B cell (primary cell): ENCODE measurements at regions not wholly inside any gene's neighbourhood (a gene's known extent, or its start where the extent isn't known, plus 50 kb on each side); places are given as distances from the start of the nearest gene placed in this dataset.

Experiments used
- ATAC-seq: fragments of 200-7000 bp; cut with Tn5 transposase; one replicate; pipeline ENCODE4 v1.10.0; 2021; ENCODE audit warnings: low read depth, mild to moderate bottlenecking, moderate number of reproducible peaks, moderate library complexity
- CTCF ChIA-PET: fragments of 350-600 bp; sonication (Branson Sonifier 250); formaldehyde crosslinking; loops from one replicate; lab custom pipeline; 2021; ENCODE audit warnings: antibody characterized with exemption, inconsistent platforms; lab: Charles Lee
- POLR2A ChIA-PET: fragments of 350-600 bp; sonication (Branson Sonifier 250); formaldehyde crosslinking; loops from one replicate; lab custom pipeline; 2021; ENCODE audit warnings: antibody characterized with exemption; lab: Charles Lee
- DNase-seq: peaks from one replicate; pipeline ENCODE4 v3.0.0; 2013
- H2AFZ ChIP-seq: 2 replicates; pipeline ENCODE4 v1.6.1; 2012; ENCODE audit warnings: mild to moderate bottlenecking, low read depth, low read length; ENCODE audit not compliant: insufficient read depth, poor library complexity, severe bottlenecking
- H3K27ac ChIP-seq, 2 donors: 1 replicate in 1 of 2; 2 replicates in 1 of 2; pipeline ENCODE4 v1.5.1; 2012 to 2013; ENCODE audit warnings: low read length in 2 of 2, mild to moderate bottlenecking in 2 of 2, moderate library complexity in 1 of 2
- H3K27me3 ChIP-seq, 4 experiments: fragments of 200-600 bp in 1 of 4; sonication (generic) in 1 of 4; replicated peaks in 1 of 4; 1 replicate in 2 of 4; 2 replicates in 2 of 4; pipeline versions ENCODE4 v1.6.1 to v1.7.0; 2013 to 2016; ENCODE audit warnings: low read length in 3 of 4, mild to moderate bottlenecking in 2 of 4, mixed read lengths in 1 of 4, moderate library complexity in 1 of 4; ENCODE audit not compliant: insufficient read depth in 4 of 4, control insufficient read depth in 3 of 4; ENCODE audit errors: control extremely low read depth in 1 of 4
- H3K36me3 ChIP-seq, 2 experiments: replicated peaks in 1 of 2; 1 replicate in 1 of 2; 2 replicates in 1 of 2; pipeline versions ENCODE4 v1.6.1 to v1.7.1; 2013; ENCODE audit warnings: low read length in 1 of 2; ENCODE audit not compliant: insufficient read depth in 2 of 2, control insufficient read depth in 1 of 2; ENCODE audit errors: control extremely low read depth in 1 of 2, extremely low read depth in 1 of 2
- H3K4me1 ChIP-seq, 2 donors: fragments of 200-600 bp in 1 of 2; sonication (generic) in 1 of 2; 1 replicate in 1 of 2; 2 replicates in 1 of 2; pipeline versions ENCODE4 v1.5.1 to v1.6.1; 2013 to 2017; ENCODE audit warnings: low read length in 2 of 2; ENCODE audit not compliant: control insufficient read depth in 2 of 2, insufficient read depth in 2 of 2
- H3K4me2 ChIP-seq: replicated peaks from 2 replicates; pipeline ENCODE3; 2012; ENCODE audit warnings: mild to moderate bottlenecking, low read depth, low read length; ENCODE audit not compliant: poor library complexity, severe bottlenecking
- H3K4me3 ChIP-seq, 5 experiments: fragments of 200-600 bp in 1 of 5; sonication (generic) in 1 of 5; 1 replicate in 3 of 5; 2 replicates in 2 of 5; pipeline versions ENCODE4 v1.5.1 to v1.7.0; 2011 to 2016; ENCODE audit warnings: low read length in 4 of 5, mild to moderate bottlenecking in 4 of 5, low read depth in 2 of 5, control low read depth in 1 of 5, moderate library complexity in 1 of 5; ENCODE audit not compliant: insufficient read depth in 1 of 5; ENCODE audit errors: control extremely low read depth in 1 of 5, extremely low read depth in 1 of 5
- H3K79me2 ChIP-seq: fragments of 200-600 bp; sonication (generic); one replicate; pipeline ENCODE4 v1.6.0; 2016; ENCODE audit warnings: low read length; ENCODE audit not compliant: control insufficient read depth, insufficient read depth
- H3K9ac ChIP-seq: fragments of 200-600 bp; sonication (generic); 2 replicates; pipeline ENCODE4 v1.6.1; 2017; ENCODE audit warnings: mild to moderate bottlenecking, low read length, moderate library complexity
- H3K9me3 ChIP-seq, 3 donors: one replicate each; pipeline versions ENCODE4 v1.6.1 to v1.7.1; 2013; ENCODE audit warnings: low read length in 2 of 3; ENCODE audit not compliant: control insufficient read depth in 2 of 3, insufficient read depth in 1 of 3; ENCODE audit errors: control extremely low read depth in 1 of 3
- H4K20me1 ChIP-seq: 2 replicates; pipeline ENCODE4 v1.6.0; 2012; ENCODE audit warnings: mild to moderate bottlenecking, low read length; ENCODE audit not compliant: insufficient read depth, control insufficient read depth, poor library complexity, severe bottlenecking
- H3K27ac Mint-ChIP-seq: one replicate; pipeline ENCODE4 v1.8.0; 2021; ENCODE audit warnings: mixed read lengths
- H3K27me3 Mint-ChIP-seq: one replicate; pipeline ENCODE4 v1.8.0; 2021; ENCODE audit warnings: mixed read lengths
- H3K4me1 Mint-ChIP-seq: one replicate; pipeline ENCODE4 v1.8.0; 2021; ENCODE audit warnings: mixed read lengths
- H3K4me3 Mint-ChIP-seq: one replicate; pipeline ENCODE4 v1.8.0; 2021; ENCODE audit warnings: mixed read lengths
- H3K9me3 Mint-ChIP-seq: one replicate; pipeline ENCODE4 v1.8.0; 2022; ENCODE audit warnings: mixed read lengths; ENCODE audit not compliant: insufficient read depth
- CTCF ChIP-seq: fragments of 200-600 bp; IDR thresholded peaks from one replicate; pipeline ENCODE4 v1.8.0; 2022; ENCODE audit warnings: antibody characterized with exemption, mild to moderate bottlenecking
- EZH2 ChIP-seq: IDR thresholded peaks from 2 replicates; pipeline ENCODE4 v1.6.1; 2012; ENCODE audit warnings: borderline replicate concordance, low read depth, mild to moderate bottlenecking, moderate library complexity, low read length; ENCODE audit not compliant: insufficient read depth, poor library complexity, severe bottlenecking
- WGBS: methylation state at CpG from one replicate; pipeline ENCODE4 v1.1.5; 2013; ENCODE audit warnings: missing lambda C conversion rate; ENCODE audit not compliant: insufficient coverage; 5-methylcytosine and 5-hydroxymethylcytosine counted together
- intact Hi-C: fragments of 100-400 bp; cut with micrococcal nuclease; formaldehyde crosslinking; loops from one replicate; pipeline ENCODE4 v1.10.0; 2022

- WGBS: no CpG with 5 or more reads among the region's 2 CpGs
- H3K4me1 ChIP-seq: no peaks in the 10 kb centered on the region
- H3K27ac Mint-ChIP-seq: no peak overlapping the region
- H3K9me3 ChIP-seq: no peaks in the 10 kb centered on the region
- H3K27me3 ChIP-seq: peaks cover 0 to 3% (median 0%) of the 10 kb centered on the region in 4 experiments
- H3K4me3 ChIP-seq: no peak overlapping the region
- TF ChIP-seq EZH2 (no peak), CTCF (no peak)
- intact Hi-C loops: loop anchor here (5.0 kb wide), 1 partner anchor 226 kb away; no protein-coding TSS in a partner anchor
- no peak for DNase-seq
- H3K9me3 Mint-ChIP-seq: no peaks in the 10 kb centered on the region
- POLR2A ChIA-PET: no interaction called here
- H4K20me1 ChIP-seq: no peaks in the 10 kb centered on the region
- ATAC-seq: no peak
- CTCF ChIA-PET: no interaction called here
- H3K27me3 Mint-ChIP-seq: no peaks in the 10 kb centered on the region
- no peaks in the 10 kb centered on the region for H3K79me2 ChIP-seq
- no peak overlapping the region for H3K9ac ChIP-seq
- no peaks in the 10 kb centered on the region for H3K36me3 ChIP-seq
- H3K4me1 Mint-ChIP-seq: no peaks in the 10 kb centered on the region
- no peak overlapping the region for H3K4me3 Mint-ChIP-seq
- H2AFZ ChIP-seq: no peak overlapping the region
- no peak overlapping the region for H3K4me2 ChIP-seq
- no peak overlapping the region for H3K27ac ChIP-seq
These were observed 232.8 kb downstream of the TLE1 start for GRCh38 chr9:81456431-81457006.

GRCh38 chr9:81455462-81456219 is 233.7 kb downstream of the TLE1 start:
- H3K27ac Mint-ChIP-seq: no peak overlapping the region
- Histone ChIP-seq H4K20me1 (no peaks in the 10 kb centered on the region), H3K27me3 (peaks cover 0 to 3% (median 0%) of the 10 kb centered on the region in 4 experiments), H3K4me3 (no peak overlapping the region), H3K4me1 (no peaks in the 10 kb centered on the region), H2AFZ (no peak overlapping the region), H3K27ac (no peak overlapping the region), H3K79me2 (no peaks in the 10 kb centered on the region), H3K36me3 (no peaks in the 10 kb centered on the region), H3K9ac (no peak overlapping the region), H3K4me2 (no peak overlapping the region), H3K9me3 (no peaks in the 10 kb centered on the region)
- ATAC-seq (no peak), DNase-seq (no peak)
- TF ChIP-seq CTCF (no peak), EZH2 (no peak)
- ChIA-PET POLR2A (no interaction called here), CTCF (no interaction called here)
- no peaks in the 10 kb centered on the region for H3K27me3 Mint-ChIP-seq
- H3K9me3 Mint-ChIP-seq: no peaks in the 10 kb centered on the region
- no peak overlapping the region for H3K4me3 Mint-ChIP-seq
- H3K4me1 Mint-ChIP-seq: no peaks in the 10 kb centered on the region
- intact Hi-C loops: loop anchor here (5.0 kb wide), 1 partner anchor 227 kb away; no protein-coding TSS in a partner anchor
- WGBS: no CpG with 5 or more reads among the region's 4 CpGs
